ENCODE measurements at regions not wholly inside any gene's neighbourhood (a gene's known extent, or its start where the extent isn't known, plus 50 kb on each side); places are given as distances from the start of the nearest gene placed in this dataset.
A peak's percentile ranks its signal among the peaks of the same experiment; 100 is the strongest.

GRCh38 chr3:95615592-95616310, 1198.6 kb upstream of the EPHA6 start:
- Histone ChIP-seq H3K4me3 (no peak overlapping the region), H3K27ac (no peak overlapping the region), H3K4me1 (replicated peaks in 1 of 2) (no peaks in the 10 kb centered on the region)
- in situ Hi-C loops (cut with MboI; ENCODE audit: low pct_unique_long_range_greater_than_20kb in 2 of 9, low sequenced_read_pairs in 9 of 9, unreplicated experiment in 9 of 9) = no loop called here
- no peak for ATAC-seq (replicated peaks in 6 of 8)
- 0 to 100% (median 82%) methylated on average over 1 to 4 of the region's 4 CpGs; no CpG with 5 or more reads in 1 of the 10 experiments for WGBS, 10 experiments

GRCh38 chr3:95626107-95626506, 1188.3 kb upstream of the EPHA6 start:
- no peaks in the 10 kb centered on the region for H3K4me1 ChIP-seq (replicated peaks in 1 of 2)
- no peak overlapping the region for H3K27ac ChIP-seq
- ATAC-seq (replicated peaks in 6 of 8) = no peak
- H3K4me3 ChIP-seq = no peak overlapping the region
- 25 to 100% (median 83%) methylated on average over 1 to 3 of the region's 3 CpGs; no CpG with 5 or more reads in 2 of the 10 experiments for WGBS, 10 experiments
- in situ Hi-C loops (cut with MboI; ENCODE audit: low pct_unique_long_range_greater_than_20kb in 2 of 9, low sequenced_read_pairs in 9 of 9, unreplicated experiment in 9 of 9) = no loop called here

- in situ Hi-C loops (cut with MboI; ENCODE audit: low pct_unique_long_range_greater_than_20kb in 2 of 9, low sequenced_read_pairs in 9 of 9, unreplicated experiment in 9 of 9) = no loop called here
- H3K4me3 ChIP-seq = no peak overlapping the region
- no peaks in the 10 kb centered on the region for H3K4me1 ChIP-seq (replicated peaks in 1 of 2)
- 7 to 89% (median 59%) methylated on average over 3 to 4 of the region's 4 CpGs; no CpG with 5 or more reads in 1 of the 10 experiments for WGBS, 10 experiments
- ATAC-seq (replicated peaks in 6 of 8) = no peak
- no peak overlapping the region for H3K27ac ChIP-seq
These were observed 1187.1 kb upstream of the EPHA6 start for GRCh38 chr3:95627293-95627692.

GRCh38 chr3:95627697-95628096, 1186.7 kb upstream of the EPHA6 start:
- Histone ChIP-seq H3K27ac (no peak overlapping the region), H3K4me1 (replicated peaks in 1 of 2) (no peaks in the 10 kb centered on the region), H3K4me3 (no peak overlapping the region)
- 0 to 86% (median 30%) methylated on average over 1 to 2 of the region's 2 CpGs; no CpG with 5 or more reads in 3 of the 10 experiments for WGBS, 10 experiments
- in situ Hi-C loops (cut with MboI; ENCODE audit: low pct_unique_long_range_greater_than_20kb in 2 of 9, low sequenced_read_pairs in 9 of 9, unreplicated experiment in 9 of 9) = no loop called here
- ATAC-seq (replicated peaks in 6 of 8) = no peak

GRCh38 chr3:95629802-95630201, 1184.6 kb upstream of the EPHA6 start:
- Histone ChIP-seq H3K27ac (no peak overlapping the region), H3K4me3 (no peak overlapping the region), H3K4me1 (replicated peaks in 1 of 2) (no peaks in the 10 kb centered on the region)
- in situ Hi-C loops (cut with MboI; ENCODE audit: low pct_unique_long_range_greater_than_20kb in 2 of 9, low sequenced_read_pairs in 9 of 9, unreplicated experiment in 9 of 9) = no loop called here
- 0 to 100% (median 50%) methylated on average over 1 of the region's 1 CpG; no CpG with 5 or more reads in 1 of the 10 experiments for WGBS, 10 experiments
- ATAC-seq (replicated peaks in 6 of 8) = no peak

- in situ Hi-C loops (cut with MboI; ENCODE audit: low pct_unique_long_range_greater_than_20kb in 2 of 9, low sequenced_read_pairs in 9 of 9, unreplicated experiment in 9 of 9) = no loop called here
- WGBS, 10 experiments = 65 to 100% (median 100%) methylated on average over 1 to 5 of the region's 6 CpGs; no CpG with 5 or more reads in 7 of the 10 experiments
- H3K4me1 ChIP-seq (replicated peaks in 1 of 2) = no peaks in the 10 kb centered on the region
- no peak for ATAC-seq (replicated peaks in 6 of 8)
- no peak overlapping the region for H3K27ac ChIP-seq
- no peak overlapping the region for H3K4me3 ChIP-seq
These were observed 1169.1 kb upstream of the EPHA6 start for GRCh38 chr3:95645291-95645690.

- Histone ChIP-seq H3K4me1 (replicated peaks in 1 of 2) (no peaks in the 10 kb centered on the region), H3K27ac (no peak overlapping the region), H3K4me3 (no peak overlapping the region)
- ATAC-seq (replicated peaks in 6 of 8) = peak in 4 of 8 experiments; percentile 20 to 88 (median 40)
- 30 to 98% (median 65%) methylated on average over 1 to 13 of the region's 13 CpGs for WGBS, 10 experiments
- in situ Hi-C loops (cut with MboI; ENCODE audit: low pct_unique_long_range_greater_than_20kb in 2 of 9, low sequenced_read_pairs in 9 of 9, unreplicated experiment in 9 of 9) = no loop called here
These were observed 1159.6 kb upstream of the EPHA6 start for GRCh38 chr3:95654570-95655362.

- H3K4me3 ChIP-seq = no peak overlapping the region
- no peaks in the 10 kb centered on the region for H3K4me1 ChIP-seq (replicated peaks in 1 of 2)
- no peak overlapping the region for H3K27ac ChIP-seq
- peak in 1 of 8 experiments; percentile 30 for ATAC-seq (replicated peaks in 6 of 8)
- WGBS, 10 experiments = 3 to 98% (median 78%) methylated on average over 1 to 10 of the region's 12 CpGs; no CpG with 5 or more reads in 1 of the 10 experiments
- in situ Hi-C loops (cut with MboI; ENCODE audit: low pct_unique_long_range_greater_than_20kb in 2 of 9, low sequenced_read_pairs in 9 of 9, unreplicated experiment in 9 of 9) = no loop called here
These were observed 1158.9 kb upstream of the EPHA6 start for GRCh38 chr3:95655363-95655986.

- ATAC-seq (replicated peaks in 6 of 8) = peak in 1 of 8 experiments; percentile 27
- 10 to 100% (median 87%) methylated on average over 1 to 3 of the region's 3 CpGs; no CpG with 5 or more reads in 1 of the 10 experiments for WGBS, 10 experiments
- in situ Hi-C loops (cut with MboI; ENCODE audit: low pct_unique_long_range_greater_than_20kb in 2 of 9, low sequenced_read_pairs in 9 of 9, unreplicated experiment in 9 of 9) = no loop called here
These were observed 1143.6 kb upstream of the EPHA6 start for GRCh38 chr3:95670765-95671164.

GRCh38 chr3:95673215-95673614, 1141.2 kb upstream of the EPHA6 start:
- ATAC-seq (replicated peaks in 6 of 8) = no peak
- H3K4me3 ChIP-seq = no peak overlapping the region
- H3K4me1 ChIP-seq (replicated peaks in 1 of 2) = no peaks in the 10 kb centered on the region
- in situ Hi-C loops (cut with MboI; ENCODE audit: low pct_unique_long_range_greater_than_20kb in 2 of 9, low sequenced_read_pairs in 9 of 9, unreplicated experiment in 9 of 9) = no loop called here
- 0 to 100% methylated on average over 1 of the region's 3 CpGs; no CpG with 5 or more reads in 8 of the 10 experiments for WGBS, 10 experiments
- no peak overlapping the region for H3K27ac ChIP-seq

More at GRCh38 chr3:95670765-95671164, 1143.6 kb upstream of the EPHA6 start:
- H3K4me1 ChIP-seq (replicated peaks in 1 of 2) = no peaks in the 10 kb centered on the region
- H3K27ac ChIP-seq = no peak overlapping the region
- H3K4me3 ChIP-seq = no peak overlapping the region

- in situ Hi-C loops (cut with MboI; ENCODE audit: low pct_unique_long_range_greater_than_20kb in 2 of 9, low sequenced_read_pairs in 9 of 9, unreplicated experiment in 9 of 9) = no loop called here
- peak in 1 of 8 experiments; percentile 25 for ATAC-seq (replicated peaks in 6 of 8)
- Histone ChIP-seq H3K27ac (no peak overlapping the region), H3K4me3 (no peak overlapping the region), H3K4me1 (replicated peaks in 1 of 2) (peaks cover 0 to 3% of the 10 kb centered on the region in 2 donors)
- WGBS, 10 experiments = 50 to 97% (median 88%) methylated on average over 2 to 9 of the region's 9 CpGs
These were observed 1108.5 kb upstream of the EPHA6 start for GRCh38 chr3:95705786-95706418.

GRCh38 chr3:95707268-95707667, 1107.1 kb upstream of the EPHA6 start:
- ATAC-seq (replicated peaks in 6 of 8) = no peak
- Histone ChIP-seq H3K4me1 (replicated peaks in 1 of 2) (peaks cover 0 to 4% of the 10 kb centered on the region in 2 donors), H3K27ac (no peak overlapping the region), H3K4me3 (no peak overlapping the region)
- in situ Hi-C loops (cut with MboI; ENCODE audit: low pct_unique_long_range_greater_than_20kb in 2 of 9, low sequenced_read_pairs in 9 of 9, unreplicated experiment in 9 of 9) = no loop called here
- 4 to 100% (median 95%) methylated on average over 1 to 2 of the region's 2 CpGs for WGBS, 10 experiments
